GM19035 (cell line): ENCODE measurements at regions not wholly inside any gene's neighbourhood (a gene's known extent, or its start where the extent isn't known, plus 50 kb on each side); places are given as distances from the start of the nearest gene placed in this dataset.

Experiments used
- ATAC-seq: cut with Tn5 transposase; IDR thresholded peaks from one replicate; pipeline ENCODE4 v1.9.1; 2021; ENCODE audit not compliant: unreplicated experiment

- no peak for ATAC-seq
Observed at GRCh38 chr17:12365805-12366204, 299.9 kb upstream of the MYOCD start.

- no peak for ATAC-seq
Observed at GRCh38 chr17:12369065-12369464, 296.6 kb upstream of the MYOCD start.

- ATAC-seq, result no peak
Observed at GRCh38 chr17:12376276-12376675, 289.4 kb upstream of the MYOCD start.

DNA sequence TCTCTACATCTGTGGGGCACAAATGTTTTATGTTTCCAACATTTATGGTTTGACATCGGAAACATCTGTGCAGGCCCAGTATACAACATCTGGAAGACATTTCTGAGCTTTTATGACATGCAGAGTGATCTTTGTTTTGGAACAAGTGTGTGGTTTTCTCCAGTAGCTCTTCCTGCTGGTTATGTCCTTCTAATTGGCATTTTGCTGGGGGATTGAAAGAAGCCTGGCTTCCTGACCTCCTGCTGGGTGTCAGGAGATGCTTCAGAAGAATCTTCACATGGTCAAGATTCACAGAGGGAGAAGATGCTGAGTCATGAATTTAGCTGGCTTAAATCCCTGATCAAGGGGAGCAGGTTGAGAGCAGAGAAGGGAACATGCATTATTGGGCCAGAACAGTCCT is 279.5 kb upstream of the MYOCD start:
- no peak for ATAC-seq

GRCh38 chr17:12388226-12388625 is 277.5 kb upstream of the MYOCD start:
- ATAC-seq, result no peak

GRCh38 chr17:12389421-12389820 is 276.3 kb upstream of the MYOCD start:
- no peak for ATAC-seq

- no peak for ATAC-seq
Observed at GRCh38 chr17:12390631-12391030, 275.1 kb upstream of the MYOCD start.

GRCh38 chr17:12391468-12391867 is 274.2 kb upstream of the MYOCD start:
- no peak for ATAC-seq

GRCh38 chr17:12395733-12396354 is 269.8 kb upstream of the MYOCD start:
- no peak for ATAC-seq

DNA sequence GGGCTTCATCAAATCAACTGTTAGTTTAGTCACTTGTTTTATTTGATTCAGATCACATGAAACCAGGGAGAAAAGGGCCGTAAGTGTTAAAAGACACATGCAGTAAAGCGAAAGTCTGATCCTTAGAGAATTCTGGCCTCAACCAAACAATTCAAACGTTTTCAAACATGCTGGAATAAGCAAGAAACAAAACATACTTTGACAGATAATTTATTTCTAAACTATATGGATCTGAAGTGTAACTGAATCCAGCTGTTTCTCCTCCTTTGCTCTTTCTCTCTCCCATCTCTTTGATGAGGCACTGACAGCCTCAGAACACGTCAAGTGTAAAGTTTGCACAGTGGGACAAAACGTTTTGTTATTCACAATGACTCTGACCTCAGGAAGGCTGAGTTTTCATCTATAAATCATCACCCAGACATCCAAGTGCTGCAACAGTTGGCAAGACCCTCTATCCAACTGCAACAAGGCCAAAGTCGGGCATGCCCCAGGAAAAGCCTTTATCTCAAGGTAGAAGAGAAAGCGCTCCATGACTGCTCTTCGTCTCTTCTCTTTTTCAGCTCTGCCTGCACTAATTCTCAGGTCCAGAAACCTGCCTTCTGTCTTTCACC is 267.1 kb upstream of the MYOCD start:
- ATAC-seq, result no peak

DNA sequence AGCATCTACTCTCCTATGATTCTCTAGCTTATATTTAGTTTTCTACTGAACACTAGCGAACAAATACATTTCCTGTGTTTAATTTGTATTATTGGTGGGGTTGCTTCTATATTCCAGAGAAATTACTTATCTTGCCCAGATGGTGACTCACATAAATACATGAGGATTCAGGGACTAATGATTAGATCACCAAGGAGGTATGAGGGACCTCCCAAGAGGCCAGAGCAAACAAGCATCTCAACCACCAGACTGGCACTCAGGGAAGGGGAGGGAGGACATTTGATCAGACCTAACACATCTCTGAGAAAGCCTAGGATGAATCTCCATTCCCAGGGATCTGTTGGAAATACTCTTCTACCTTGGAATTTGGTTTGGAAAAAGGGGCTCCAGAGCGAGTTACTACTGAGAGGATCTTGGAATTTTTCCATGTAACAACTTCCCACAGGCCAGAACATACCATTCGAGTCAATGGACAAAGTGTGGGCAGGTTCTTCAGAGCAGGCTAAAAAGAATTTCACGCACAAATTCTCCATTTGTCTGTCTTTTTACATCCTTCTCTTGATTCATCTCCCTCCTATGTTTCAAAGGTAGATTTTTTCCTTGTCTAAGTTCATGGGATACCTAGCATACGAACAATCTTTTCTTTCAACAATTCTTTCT is 262.6 kb upstream of the MYOCD start:
- ATAC-seq, result no peak

DNA sequence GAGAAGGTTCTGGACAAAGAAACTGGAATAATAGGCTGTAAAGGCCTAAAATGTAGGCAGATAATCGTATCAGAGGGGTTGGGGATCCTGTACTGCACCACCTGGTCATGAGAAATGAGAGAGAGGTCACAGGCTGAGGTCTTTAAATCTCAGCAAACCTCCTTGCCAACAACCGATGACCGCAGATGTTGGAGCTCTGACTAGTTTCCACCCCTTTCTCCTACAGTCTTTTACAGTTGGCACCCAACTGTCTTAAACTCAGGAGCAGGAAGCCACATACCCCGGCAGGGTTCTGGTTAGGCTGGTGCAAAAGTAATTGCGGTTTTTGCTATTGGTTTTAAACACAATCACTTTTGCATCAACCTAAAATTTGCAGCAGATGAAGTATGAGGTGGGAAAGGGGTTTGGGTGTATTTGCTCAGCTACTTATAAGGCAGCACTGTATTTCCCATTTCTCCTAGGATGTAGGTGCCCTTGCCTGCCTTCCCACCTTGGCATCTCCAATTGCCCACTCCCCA is 261.8 kb upstream of the MYOCD start:
- no peak for ATAC-seq

- ATAC-seq, result no peak
Observed at GRCh38 chr17:12406623-12407215, 259.0 kb upstream of the MYOCD start.

- ATAC-seq, result no peak
Observed at GRCh38 chr17:12407495-12408252, 258.0 kb upstream of the MYOCD start.

DNA sequence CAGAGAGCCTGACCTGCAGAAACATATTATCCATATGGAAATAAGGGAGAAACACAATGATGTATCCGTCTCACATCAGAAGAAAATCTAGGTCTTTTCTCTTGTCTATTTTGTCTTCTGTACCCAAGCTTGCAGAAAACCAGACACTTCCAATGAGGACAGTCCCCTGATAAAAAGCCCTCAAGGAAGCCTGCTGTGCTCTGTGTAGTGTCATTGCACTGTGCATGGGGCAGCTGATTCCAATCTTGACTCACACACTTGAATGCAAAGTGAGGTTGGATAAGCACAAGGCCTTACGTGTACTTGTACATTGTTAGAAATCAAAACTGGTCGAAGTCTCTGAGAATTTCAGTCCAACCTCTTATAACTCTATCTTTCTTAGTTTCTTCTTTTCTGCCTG is 256.6 kb upstream of the MYOCD start:
- ATAC-seq, result no peak

- no peak for ATAC-seq
Observed at GRCh38 chr17:12410717-12411116, 255.0 kb upstream of the MYOCD start.

- no peak for ATAC-seq
Observed at GRCh38 chr17:12415031-12415430, 250.7 kb upstream of the MYOCD start.

DNA sequence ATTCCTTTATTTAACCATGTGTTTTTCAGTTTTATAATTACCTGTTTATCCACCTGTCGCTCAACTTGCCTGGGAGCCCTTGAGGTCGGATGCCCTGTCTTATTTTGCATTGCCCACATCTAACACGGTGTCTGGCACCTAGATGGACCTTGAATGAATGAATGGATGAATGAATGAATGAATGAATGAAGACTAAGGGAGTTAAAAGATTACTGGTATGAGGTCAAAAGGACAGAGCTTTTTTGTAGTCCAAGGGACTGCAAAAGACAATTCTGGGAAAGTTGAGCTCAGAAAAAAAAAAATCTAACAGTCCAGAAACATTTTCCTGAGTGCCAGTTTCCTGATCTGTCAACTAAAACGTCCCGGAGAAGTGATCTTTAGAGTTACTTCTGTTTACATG is 244.6 kb upstream of the MYOCD start:
- no peak for ATAC-seq

- peak; percentile 63 for ATAC-seq
Observed at GRCh38 chr17:12421646-12422306, 243.9 kb upstream of the MYOCD start.

- ATAC-seq, result no peak
Observed at GRCh38 chr17:12422651-12423050, 243.0 kb upstream of the MYOCD start.

- no peak for ATAC-seq
Observed at GRCh38 chr17:12423337-12423736, 242.4 kb upstream of the MYOCD start.
